ENCODE measurements at regions not wholly inside any gene's neighbourhood (a gene's known extent, or its start where the extent isn't known, plus 50 kb on each side); places are given as distances from the start of the nearest gene placed in this dataset.

- TF ChIP-seq ARNT (IDR thresholded peaks at IDR 0.05) (no peak), BHLHE40 (IDR thresholded peaks at IDR 0.05; ENCODE audit: borderline replicate concordance) (no peak), TARDBP (IDR thresholded peaks at IDR 0.05) (no peak), HDGF (IDR thresholded peaks at IDR 0.05; ENCODE audit: borderline replicate concordance) (no peak), FOXM1 (IDR thresholded peaks at IDR 0.05; ENCODE audit: borderline replicate concordance) (no peak), FOXK2 (IDR thresholded peaks at IDR 0.05) (no peak), PKNOX1 (IDR thresholded peaks at IDR 0.05) (no peak), LEF1 (IDR thresholded peaks at IDR 0.05; ENCODE audit: borderline replicate concordance) (no peak), SP1 (IDR thresholded peaks at IDR 0.05) (no peak), ZNF384 (IDR thresholded peaks at IDR 0.05) (no peak), CTBP1 (IDR thresholded peaks at IDR 0.05; ENCODE audit: borderline replicate concordance) (no peak), NFRKB (IDR thresholded peaks at IDR 0.05) (no peak)
These were observed 112.8 kb upstream of the SLC25A48 start for GRCh38 chr5:135721548-135722090.

Data from HEK293T (cell line).